HG02973 (cell line): ENCODE measurements at regions not wholly inside any gene's neighbourhood (a gene's known extent, or its start where the extent isn't known, plus 50 kb on each side); places are given as distances from the start of the nearest gene placed in this dataset.

Source experiments
- ATAC-seq: cut with Tn5 transposase; IDR thresholded peaks from one replicate; pipeline ENCODE4 v1.9.1; 2021; ENCODE audit warnings: moderate library complexity; ENCODE audit not compliant: unreplicated experiment

- ATAC-seq, result no peak
These were observed 447.2 kb downstream of the MATN1 start for GRCh38 chr1:30275926-30276764.

- ATAC-seq, result no peak
These were observed 448.3 kb downstream of the MATN1 start for GRCh38 chr1:30274976-30275621.

- no peak for ATAC-seq
These were observed 449.0 kb downstream of the MATN1 start for GRCh38 chr1:30274173-30274970.

GRCh38 chr1:30273456-30273855 lies 449.9 kb downstream of the MATN1 start:
- ATAC-seq, result no peak

GRCh38 chr1:30273021-30273325 lies 450.4 kb downstream of the MATN1 start:
- no peak for ATAC-seq

- no peak for ATAC-seq
These were observed 450.9 kb downstream of the MATN1 start for GRCh38 chr1:30272277-30273020.

- no peak for ATAC-seq
These were observed 451.7 kb downstream of the MATN1 start for GRCh38 chr1:30271401-30272276.

- no peak for ATAC-seq
These were observed 452.9 kb downstream of the MATN1 start for GRCh38 chr1:30270461-30270860.

GRCh38 chr1:30268923-30269666 lies 454.3 kb downstream of the MATN1 start:
- ATAC-seq, result no peak

GRCh38 chr1:30267856-30268255 lies 455.5 kb downstream of the MATN1 start:
- ATAC-seq, result no peak

- ATAC-seq, result no peak
These were observed 456.3 kb downstream of the MATN1 start for GRCh38 chr1:30267046-30267445.

GRCh38 chr1:30265127-30266070 lies 458.0 kb downstream of the MATN1 start:
- no peak for ATAC-seq

GRCh38 chr1:30264672-30265025 lies 458.7 kb downstream of the MATN1 start:
- ATAC-seq, result no peak

- ATAC-seq, result no peak
These were observed 459.3 kb downstream of the MATN1 start for GRCh38 chr1:30263888-30264671.

- ATAC-seq, result no peak
These were observed 460.0 kb downstream of the MATN1 start for GRCh38 chr1:30263405-30263804.

- no peak for ATAC-seq
These were observed 461.2 kb downstream of the MATN1 start for GRCh38 chr1:30262158-30262557.

GRCh38 chr1:30260318-30260717 lies 463.1 kb downstream of the MATN1 start:
- ATAC-seq, result no peak

- no peak for ATAC-seq
These were observed 463.8 kb downstream of the MATN1 start for GRCh38 chr1:30259631-30260030.
